HG03108 (cell line): ENCODE measurements at regions not wholly inside any gene's neighbourhood (a gene's known extent, or its start where the extent isn't known, plus 50 kb on each side); places are given as distances from the start of the nearest gene placed in this dataset.
A peak's percentile ranks its signal among the peaks of the same experiment; 100 is the strongest.

ENCODE experiments used
- ATAC-seq: cut with Tn5 transposase; IDR thresholded peaks from one replicate; pipeline ENCODE4 v1.9.1; 2021; ENCODE audit warnings: moderate library complexity; ENCODE audit not compliant: unreplicated experiment

DNA sequence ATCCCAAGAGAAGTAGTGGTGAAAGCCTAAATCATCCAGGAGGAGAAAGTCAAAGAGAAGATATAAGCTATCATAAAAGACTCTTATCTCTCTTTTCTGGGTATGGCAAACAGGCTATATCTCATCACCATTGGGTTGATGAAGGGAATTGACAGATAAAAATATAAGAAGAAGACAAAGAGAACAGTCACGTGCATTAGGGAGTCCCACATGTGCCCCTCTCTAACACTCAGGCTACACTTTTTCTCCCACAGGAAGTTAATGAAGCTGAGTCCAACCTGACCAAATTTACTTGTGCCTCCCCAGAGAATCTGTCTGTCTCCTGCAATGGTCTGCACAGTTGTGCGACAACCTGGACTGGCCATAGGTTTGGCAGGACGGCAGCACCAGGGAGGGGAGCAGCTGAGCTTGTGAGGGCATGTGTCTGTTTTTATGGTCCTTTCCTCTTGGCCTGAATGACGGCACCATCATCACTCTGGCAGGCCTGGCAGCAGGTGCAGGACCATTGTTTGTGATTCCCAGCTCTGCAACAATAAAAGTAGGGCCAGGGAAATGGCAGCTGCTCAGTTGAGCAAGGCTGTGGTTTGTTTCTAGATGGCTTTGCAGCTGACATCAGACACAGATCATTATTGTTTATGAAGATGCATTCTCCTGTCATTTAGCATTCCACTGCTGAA lies 144.5 kb upstream of the MCHR2 start:
- no peak for ATAC-seq

DNA sequence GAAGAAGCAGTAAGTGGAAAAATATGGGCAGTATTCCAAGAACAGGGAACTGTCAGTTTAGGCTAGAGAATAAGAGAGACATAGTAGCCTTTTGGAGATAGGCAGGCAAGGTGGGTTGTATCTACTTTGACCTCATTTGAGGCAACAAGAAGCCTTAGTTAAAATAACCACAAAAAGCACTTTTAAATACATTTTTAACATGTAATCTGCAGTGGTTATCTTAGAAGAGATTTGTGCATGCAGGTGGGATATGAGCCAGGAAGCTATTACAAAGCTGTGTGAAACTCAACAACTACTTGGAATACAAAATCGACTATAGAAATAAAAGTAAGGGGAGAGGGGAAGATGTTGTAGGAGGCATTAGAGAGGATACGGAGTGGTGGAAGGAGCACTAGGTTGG lies 143.7 kb upstream of the MCHR2 start:
- no peak for ATAC-seq

DNA sequence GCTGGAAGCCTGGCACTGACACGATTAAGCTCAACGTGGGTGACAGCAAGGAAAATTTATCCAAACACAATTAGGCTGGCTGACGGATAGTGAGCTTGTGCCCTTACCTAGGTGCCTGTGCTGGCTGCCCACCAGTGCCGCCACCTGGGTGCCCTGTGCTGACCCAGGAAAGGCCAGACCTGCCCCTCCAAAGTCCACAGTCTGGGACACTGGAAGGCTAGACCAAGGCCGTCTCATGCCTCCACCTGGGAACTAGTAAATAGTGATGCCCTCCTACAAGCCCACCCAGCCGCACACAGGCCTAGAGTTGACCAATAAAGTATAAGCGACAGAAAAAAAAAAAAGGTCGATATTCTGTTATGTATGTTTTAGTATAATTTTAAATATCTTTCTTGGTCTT lies 142.6 kb upstream of the MCHR2 start:
- no peak for ATAC-seq

DNA sequence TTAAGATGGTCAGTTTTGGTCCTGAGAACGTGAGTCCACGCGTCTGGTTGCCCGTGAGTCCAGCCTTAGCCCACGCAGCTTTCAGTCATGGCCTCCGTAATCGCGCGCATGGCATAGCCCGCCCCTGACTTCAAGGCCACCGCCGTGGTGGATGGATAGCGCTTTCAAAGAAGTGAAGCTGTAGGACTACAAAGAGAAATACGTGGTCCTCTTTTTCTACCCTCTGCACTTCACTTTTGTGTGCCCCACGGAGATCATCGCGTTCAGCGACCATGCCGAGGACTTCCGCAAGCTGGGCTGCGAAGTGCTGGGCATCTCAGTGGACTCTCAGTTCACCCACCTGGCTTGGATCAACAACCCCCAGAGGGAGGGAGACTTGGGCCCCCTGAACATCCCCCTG lies 142.0 kb upstream of the MCHR2 start:
- no peak for ATAC-seq

DNA sequence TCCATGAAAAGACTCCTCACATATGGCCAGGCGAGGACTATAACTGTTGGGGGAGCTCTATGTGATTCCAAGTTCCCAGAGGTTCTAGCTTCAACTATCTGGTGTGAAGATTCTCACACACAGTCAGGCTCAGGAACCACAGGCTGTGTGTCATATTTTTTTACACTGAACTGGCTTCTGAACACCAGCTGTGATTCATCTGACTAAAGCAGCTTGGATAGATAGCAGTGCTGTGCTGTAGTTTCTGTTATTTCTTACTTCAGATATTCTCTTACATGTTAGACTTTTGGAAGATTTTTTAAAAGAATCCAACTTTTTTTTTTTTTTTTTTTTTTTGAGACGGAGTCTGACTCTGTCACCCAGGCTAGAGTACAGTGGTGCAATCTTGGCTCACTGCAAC lies 140.7 kb upstream of the MCHR2 start:
- ATAC-seq, result no peak

DNA sequence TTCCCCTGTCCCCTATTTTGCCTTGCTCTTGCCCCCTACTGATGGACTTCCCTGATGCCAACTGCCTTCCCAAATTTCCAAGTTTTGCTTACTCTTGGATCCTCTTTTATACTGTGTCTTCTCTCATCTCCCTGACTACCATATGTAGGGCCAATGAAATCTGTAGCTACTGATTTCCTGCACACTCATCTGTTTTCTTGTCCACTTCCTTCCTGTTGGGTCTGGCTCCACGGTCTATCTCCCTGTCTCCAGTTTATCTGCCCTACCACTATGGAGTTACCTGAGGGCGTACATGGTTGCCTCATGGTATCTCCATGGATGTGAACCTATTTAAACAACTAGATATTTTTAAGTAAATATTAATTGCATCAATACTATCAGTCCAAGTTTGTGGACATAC lies 140.3 kb upstream of the MCHR2 start:
- ATAC-seq, result no peak

DNA sequence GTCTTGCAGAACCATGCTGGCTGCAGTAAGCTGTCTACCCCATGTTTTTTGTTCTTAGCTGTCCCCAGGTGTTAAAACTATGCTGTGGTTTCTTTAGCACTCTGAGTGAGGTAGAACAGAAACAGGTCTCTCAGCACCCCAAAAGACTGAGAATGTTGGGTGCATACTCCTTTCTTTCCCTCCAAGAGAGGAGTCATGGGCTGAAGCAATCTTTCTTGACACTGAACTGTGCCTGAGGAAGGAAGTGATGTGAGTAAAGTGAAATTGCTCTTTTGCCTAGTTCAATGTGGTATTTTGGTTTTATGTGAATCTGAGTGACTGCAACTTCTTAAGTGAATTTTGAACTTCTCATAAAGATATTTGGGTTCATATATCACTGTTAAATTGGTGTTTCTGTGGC lies 138.0 kb upstream of the MCHR2 start:
- ATAC-seq, result no peak

DNA sequence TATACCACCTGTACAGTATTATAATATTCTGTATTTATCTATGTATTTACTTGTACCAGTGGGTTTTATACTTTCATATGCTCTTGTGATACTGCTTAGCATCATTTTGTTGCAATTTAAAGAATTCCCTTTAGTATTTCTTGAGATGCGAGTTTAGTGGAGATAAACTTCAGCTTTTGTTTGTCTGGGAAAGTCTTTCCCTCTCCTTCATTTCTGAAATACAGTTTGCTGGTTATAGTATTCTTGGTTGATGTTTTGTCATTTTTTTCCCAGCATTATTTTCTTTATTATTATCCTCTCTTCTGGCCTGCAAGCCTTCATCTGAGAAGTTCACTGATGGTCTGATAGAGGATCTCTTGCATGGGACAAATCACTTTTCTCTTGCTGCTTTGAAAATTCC lies 136.6 kb upstream of the MCHR2 start:
- ATAC-seq, result no peak

DNA sequence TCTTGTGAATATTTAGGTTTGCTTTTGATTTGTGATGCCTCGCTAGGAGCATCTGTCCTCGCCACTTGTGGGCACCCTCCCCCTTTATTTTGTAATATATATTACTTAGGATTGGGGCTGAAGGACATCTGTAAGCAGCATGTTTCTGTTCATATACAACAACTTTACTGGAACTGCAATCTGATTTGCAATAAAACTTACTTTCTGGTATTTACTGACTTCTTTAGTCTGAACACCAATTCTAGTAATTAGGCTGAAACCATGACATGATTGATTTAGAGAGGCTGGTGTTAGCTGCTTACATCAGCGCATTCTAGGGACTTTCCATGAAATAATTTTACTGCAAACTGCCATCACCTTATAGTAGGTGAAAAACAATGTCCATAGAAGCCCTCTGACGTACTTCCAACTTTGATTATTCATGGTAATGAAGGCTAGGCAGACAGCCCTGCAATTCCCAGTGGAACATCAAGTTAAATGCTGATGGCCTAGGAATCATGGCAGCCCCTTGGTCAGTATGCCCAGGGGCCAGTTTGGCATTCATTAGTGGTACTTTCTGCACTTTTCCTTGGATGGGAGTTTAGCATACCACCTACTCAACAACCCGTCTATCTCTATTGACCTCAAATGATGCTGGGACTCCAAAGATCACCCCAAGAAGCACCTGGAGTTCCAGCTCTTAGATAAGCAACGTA lies 132.9 kb upstream of the MCHR2 start:
- ATAC-seq, result no peak

DNA sequence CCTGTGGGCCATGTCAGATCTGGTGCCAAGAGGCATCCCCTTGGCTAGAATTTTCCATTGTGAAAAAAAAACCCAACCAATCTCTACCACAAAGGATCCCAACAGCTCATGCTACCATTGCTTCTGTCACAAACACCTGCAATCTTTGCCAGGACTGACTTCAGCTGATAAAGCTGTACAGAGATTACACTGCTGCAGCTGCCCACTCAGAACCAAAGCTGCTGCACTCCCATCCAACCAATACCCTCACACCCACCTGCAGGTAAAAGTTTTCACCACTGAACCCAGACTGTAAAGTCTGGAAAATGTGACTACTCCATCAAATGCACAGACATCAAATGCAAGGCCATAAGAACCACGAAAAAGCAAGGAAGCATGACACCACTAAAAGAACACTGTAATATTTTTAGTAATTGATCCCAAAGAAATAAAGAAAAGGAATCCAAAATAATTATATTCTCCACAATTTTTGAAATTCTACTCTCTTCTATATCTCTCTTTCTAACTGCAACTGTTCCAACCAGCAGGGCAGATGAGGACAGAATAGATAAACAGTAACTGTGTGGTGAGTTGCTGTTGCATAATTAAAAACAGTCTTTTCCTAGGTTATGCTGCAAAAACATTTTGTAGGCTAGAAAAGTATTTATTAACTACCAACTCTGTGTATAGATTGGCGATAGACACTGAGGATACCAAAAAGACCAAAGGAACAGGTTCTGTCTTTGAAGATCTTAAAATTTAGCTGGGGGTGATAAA lies 128.0 kb upstream of the MCHR2 start:
- no peak for ATAC-seq

DNA sequence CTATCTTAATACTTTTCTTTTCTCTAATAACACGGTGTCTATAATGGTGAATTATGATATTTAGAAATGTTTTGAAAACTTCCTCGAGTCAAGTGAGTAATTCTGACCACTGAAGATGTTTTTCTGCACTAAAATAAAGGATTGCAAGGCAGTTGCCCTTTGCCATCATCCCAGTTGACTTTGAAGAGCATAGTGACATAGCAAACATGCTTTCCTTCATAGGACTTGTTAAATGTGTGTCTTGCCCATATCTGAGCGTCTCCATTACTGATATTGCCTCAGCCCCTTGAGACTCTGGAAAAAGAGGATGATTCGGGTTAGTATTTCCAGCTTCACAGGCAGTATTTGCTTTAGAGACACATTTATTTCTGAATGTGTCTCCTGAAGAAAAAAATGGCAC lies 125.2 kb upstream of the MCHR2 start:
- ATAC-seq, result no peak

DNA sequence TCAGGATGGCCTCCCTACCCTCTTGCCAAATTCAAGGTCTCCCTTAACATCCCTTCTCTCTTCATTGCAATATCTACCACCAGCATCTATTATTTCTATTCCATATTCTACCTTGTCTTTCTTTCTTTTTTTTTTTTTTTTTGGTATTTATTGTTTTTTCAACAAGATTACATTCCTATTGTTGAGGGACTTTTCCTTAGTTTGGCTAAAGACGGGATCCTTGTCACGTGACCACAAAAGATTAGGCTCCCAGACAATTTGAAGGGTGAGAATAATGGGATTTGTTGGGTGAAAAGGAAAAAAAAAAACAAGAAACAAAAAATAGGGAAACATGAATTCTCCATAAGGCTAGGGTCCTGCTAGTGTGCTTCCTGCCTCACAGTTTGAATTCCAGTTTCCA lies 124.3 kb upstream of the MCHR2 start:
- no peak for ATAC-seq

DNA sequence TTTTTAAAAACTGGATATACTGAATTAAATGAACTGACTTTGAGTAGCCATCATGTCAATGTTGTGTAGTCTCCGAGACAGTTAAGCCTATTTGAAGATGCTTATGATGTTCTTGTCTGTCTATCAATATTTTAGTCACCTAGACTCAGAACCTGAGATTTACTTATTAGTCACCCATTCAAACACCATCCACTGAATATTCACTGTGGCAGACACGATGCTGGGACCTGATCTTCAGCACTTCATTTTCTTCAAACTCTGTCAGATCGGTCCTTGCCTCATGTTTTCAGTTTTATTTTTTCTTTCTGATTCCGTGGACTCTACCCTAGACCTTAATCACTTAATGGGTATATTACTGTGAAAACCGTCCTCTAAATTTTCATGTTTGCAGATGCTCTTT lies 123.7 kb upstream of the MCHR2 start:
- ATAC-seq, result no peak

DNA sequence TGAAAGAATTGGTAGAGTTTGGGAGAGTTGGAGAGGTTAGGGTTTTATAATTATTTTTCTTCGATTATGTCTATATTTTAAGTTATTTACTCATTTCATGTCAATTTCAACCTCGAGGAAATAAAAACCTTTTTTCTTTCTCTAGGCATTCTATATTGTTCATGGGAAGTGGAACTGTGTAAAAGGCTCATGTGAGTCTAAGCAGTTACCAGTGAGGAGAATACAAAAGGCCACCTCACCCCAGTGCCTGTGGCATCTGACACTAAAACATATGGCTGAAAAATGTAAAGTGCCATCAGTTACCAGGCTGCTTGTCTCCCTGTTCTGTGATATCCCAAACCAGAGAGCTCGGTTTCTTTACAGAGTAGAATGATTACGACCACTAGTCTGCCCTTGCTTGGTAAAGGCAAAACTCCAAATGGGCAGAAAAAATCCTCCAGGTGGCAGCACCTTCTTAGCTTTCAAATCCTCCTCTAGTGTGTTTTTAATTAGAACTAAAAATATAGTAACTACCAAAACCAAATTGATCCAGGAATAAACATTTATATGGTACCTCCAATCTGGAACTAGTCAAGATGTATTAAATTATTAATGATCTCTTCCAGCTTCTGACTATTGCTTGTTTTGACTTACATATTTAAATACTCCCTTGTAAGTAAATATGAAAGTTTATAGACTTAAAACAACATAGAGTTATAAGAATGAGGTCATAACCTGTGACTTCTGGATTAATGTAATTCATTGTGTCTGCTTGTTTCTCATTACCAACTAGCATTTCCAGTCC lies 122.6 kb upstream of the MCHR2 start:
- ATAC-seq, result no peak

DNA sequence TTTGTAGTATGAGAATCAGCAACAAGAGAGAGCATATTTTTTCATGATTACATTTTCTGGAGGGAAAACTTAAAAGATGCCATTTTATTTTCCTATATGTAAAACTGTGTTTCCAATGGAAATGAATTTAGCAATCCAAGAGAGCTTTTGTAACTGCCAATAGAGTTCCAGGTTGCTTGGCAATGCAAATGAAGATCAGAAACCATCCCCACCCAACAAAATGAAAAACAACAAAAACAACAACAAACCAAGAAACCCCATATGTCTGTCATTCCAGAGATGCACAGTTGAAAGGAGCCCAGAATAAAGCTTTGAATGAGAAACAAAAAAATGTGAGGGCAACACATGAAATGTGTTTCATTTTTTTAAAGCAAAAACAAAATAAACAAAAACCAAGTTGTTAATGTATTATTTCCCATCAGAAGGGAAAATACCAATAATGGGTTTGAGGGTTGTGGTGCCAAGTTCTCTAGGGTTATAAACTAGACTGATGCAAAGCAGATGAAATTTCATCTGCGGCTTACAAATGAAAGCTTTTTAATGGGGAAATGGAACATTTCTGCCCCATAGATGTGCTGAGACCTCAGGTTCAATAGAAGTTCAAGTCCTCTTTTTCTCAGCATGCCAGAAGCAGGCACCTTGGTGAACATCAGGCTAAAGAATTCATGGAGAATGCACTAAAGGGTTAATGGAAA lies 121.5 kb upstream of the MCHR2 start:
- no peak for ATAC-seq

DNA sequence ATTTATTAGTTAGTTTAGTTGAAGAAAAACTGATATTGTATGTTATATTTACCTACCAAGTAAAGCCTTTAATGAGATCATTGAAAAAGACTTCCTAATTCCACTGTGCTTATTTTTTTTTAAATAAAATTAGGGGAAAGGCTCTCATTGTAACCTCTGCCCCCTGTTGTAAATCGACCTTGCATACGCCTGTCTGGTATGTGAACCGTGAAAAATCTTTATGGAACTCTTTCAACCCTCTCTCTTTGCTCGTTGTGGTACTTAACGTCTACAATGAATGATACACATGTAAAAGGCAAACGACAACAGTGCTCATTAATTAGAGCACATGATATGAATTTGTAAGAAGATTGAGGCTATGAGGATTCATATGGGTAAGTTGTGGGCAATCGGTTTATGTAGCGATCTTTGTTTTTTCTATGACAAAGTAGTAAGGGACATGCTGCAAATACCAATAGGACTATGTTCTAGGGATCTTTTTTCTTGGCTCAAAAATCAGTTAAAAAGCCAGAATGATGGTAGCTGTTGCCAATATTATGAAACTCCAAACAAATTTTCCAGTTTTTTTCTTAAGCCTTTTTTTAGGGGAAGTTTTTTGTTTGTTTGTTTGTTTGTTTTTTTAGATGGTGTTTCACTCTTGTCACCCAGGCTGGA lies 119.0 kb upstream of the MCHR2 start:
- ATAC-seq, result no peak

DNA sequence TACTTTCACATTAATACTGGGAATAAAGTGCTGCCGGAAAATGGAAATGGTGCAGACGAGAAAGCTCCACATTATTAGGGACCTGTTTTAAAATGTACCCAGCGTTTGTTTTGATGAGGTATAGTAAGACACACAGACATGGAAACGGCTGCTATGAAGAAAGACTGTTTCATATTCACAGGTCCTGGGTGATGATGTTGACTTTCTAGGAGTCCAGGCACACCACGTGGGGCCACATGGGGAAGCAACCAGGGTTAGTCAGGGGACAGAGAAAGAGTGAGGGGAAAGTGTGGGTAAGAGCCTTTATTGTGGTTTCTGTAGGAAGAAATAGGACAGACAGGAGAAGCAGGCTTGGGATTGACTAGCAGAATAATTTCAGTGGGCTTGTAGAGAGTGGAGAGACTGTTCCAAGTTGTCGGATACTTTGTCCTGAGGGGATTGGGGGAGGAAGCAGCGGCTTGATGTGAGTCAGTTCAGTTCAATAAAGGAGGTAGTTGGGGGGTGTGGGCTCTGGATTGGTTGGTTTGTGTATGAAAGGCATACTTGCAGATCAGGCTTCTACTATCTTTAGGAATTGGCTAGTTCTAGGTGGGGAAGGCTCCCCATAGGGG lies 112.0 kb upstream of the MCHR2 start:
- ATAC-seq, result no peak

DNA sequence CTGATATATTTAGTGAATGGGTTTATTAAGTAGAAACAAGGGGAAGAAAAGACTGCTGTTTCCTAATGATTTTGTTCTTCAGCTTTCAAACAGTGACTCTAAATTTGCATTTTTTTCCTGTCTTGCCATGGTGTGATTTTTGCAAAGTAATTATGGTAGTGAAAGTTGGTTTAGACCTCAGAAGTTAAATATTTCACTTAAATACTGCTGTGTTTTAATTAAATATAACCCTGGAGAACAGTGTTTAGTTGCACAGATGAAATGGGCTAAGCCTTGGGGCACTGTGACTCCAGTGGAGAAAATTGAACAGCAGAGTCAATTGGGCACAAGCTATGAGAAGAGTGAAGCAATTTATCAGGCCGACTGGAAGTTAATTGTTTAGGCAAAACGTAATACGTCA lies 111.1 kb upstream of the MCHR2 start:
- peak; percentile 58 for ATAC-seq

DNA sequence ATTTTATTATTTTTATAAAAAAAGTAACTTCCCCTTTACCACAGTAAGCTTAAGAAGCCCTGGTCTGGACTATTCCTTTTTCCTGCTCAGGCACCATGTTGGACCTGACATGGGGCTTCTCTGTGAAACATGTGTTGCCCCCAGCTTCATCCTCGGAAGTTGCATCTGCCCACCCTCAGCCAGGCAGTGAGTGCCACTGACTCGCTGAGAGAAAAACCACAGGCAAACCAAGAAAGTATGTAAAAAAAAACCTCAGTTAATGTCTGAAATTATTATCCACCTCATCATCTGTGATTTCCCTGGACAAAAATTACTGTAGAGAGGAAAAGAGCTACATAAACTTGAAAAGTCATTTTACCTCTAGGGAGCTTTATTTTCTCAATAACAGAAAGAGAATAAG lies 109.9 kb upstream of the MCHR2 start:
- ATAC-seq, result no peak

DNA sequence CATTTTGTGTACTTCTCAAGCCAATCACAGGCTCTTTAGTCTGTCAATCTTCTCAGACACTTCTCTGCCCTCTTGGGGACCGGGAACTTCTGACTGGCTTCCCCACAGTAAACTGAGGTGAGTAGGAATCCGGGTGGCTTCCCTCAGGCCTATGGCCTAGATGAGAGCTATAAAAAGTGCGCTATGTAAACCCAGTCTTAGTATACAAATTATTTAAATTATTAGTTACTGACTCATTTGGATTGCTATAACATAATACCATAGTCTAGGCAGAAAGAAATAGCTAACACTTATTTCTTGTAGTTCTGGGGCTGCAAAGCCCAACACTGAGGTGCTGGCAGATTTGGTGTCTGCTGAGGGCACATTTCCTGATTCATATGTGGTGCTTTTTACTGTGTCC lies 109.2 kb upstream of the MCHR2 start:
- no peak for ATAC-seq
